ENCODE measurements at regions not wholly inside any gene's neighbourhood (a gene's known extent, or its start where the extent isn't known, plus 50 kb on each side); places are given as distances from the start of the nearest gene placed in this dataset.

DNA sequence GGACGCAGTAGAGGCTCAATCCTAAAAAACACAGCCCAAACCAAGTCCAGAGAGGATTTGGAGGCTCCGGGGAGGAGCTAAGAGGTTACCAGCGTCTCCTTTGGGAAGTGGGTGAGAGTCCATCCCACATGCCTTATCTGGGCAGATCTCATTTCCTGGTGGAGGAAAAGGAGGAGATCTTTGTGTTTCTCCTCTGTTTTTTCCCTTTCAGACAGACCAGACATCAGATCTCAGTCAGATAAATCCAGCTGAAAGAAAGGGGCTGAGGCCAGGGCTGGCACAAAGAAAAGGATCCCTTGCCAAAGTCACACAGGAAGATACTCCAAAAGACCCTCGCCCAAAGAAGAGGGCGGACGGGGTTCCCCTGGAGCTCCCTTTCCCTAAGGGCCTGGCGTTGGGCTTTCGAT is 58.3 kb upstream of the COMTD1 start:
- DNase-seq: no peak

DNA sequence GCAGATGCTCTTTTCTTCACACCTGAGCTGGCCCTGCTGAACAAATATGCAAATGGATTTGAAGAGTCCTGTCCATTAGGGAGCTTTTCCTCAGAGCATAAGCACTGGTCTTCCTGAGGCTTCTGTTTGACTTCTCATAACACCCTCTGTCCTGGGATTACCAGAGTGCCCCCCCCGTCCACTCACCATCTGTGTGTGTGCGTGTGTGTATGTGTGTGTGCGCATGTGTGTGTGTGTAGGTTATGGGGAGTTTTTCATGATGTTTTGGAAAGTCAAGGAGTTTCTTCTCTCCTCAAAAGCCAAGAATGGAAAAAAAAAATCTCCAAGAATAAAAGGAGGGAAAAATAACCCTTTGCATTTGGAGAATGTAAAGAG is 57.7 kb upstream of the COMTD1 start:
- DNase-seq: no peak

DNA sequence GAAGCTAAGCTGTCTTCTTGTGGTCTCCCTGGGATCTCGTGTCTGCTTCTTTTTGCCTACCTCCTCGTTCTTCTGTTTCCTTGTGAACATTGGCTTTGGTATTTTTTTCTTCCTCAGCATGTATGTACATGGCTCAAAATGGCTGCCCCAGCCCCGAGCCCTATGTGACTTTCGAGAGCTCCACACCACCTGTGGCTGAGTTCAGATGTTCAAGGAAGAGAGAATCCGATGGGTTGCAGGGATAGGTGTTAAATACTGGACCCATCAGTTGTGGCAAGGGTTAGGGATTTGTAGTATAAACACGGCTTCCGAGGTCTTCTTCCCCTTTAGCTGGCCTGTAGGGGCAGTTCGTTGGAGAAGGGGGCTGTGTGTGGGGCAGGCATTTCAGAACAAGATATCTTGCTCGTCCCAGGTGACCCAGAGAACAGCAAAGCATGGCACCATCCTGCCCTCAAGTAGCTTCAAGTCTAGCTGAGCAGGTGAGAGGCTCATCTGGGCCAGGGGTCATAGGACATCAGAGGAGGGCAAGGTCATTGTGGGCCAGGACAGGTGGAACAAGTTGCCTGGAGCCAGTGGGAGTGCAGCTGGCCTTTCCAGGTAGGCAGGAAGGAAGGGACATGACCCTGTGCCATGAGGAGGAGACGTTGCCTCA is 57.2 kb upstream of the COMTD1 start:
- no peak for DNase-seq

DNA sequence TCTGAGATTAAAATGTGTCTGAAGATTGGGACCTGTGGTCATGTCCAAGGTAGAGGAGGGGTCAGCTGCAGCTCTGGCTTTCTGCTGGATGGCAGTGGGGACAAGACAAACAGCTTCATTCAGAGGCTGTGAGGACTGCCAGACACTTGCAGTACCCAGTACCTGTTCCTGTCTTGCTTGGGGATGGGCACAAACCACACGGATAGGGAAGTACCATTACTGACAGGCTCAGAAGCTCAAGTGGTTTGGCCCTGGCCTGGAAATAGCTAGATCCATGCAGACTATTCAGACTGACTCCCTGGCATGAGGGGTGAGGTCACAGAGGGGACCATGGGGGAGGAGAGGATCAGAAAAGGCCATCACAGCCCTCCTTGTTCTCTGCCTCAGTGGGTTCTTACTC is 56.0 kb upstream of the COMTD1 start:
- no peak for DNase-seq

DNA sequence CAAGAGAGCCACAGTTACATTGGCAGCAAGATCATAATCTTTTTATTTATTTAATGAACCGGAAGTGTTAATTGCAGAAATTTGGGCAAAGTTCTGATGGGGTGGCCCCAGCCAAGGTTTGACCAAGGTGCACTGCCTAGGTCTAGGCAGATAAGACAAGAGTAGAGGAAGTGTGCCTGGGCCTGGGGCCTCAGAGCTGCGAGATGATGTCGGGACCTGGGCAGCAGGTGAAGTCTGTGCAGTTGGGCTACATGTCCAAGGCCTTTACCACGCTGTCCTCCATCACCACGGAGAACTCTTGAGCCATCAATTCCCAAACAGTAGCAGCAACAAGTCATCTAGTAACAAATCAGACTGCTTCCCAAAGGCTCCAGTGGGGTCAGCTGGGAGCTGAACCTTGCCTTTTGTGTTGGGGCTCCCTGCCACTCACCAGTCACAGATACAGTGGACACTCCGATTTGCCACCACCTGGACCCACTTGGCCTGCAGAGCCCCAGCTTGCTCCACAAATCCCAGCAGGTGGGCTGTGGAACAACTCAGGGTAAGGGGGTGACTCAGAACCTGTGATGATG is 52.5 kb upstream of the COMTD1 start:
- DNase-seq: no peak

DNA sequence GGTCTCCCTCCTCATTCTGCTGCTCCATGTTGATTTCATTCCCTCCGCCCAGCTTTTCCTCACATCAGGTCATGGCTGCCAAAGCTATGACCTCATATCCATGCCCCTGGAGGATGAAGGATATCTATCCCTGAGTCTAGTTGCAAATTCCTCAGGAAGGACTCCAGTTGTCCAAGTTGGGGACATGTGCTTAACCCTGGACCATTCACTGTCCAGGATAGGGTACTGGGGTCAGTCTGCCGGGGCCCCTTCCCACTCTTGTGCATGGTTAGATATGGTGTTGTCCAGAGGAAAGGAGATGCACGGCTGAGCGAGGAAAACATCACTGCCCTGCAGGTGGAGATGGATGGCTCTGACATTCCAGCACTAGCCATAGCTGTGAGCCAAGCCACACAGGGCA is 51.9 kb upstream of the COMTD1 start:
- DNase-seq: no peak

DNA sequence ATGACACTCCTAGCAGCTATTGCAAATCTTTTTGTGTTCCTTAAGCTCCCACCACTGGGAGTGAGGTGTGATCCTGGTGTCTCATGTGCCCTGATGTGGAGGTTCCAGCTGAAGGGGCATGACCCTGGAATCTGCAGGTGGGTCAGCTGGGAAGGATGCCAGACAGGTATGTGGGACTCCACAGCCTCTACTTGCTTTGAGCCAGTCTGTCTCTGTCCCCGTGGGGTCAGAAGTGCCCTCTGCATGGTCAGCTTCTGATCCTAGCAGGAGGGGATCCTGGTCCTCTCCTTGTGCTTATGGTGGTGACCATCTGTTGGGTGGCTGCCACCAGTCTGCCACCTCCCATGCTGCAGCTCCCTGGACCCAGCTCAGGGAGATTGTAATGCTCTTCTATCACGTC is 51.1 kb upstream of the COMTD1 start:
- DNase-seq: no peak
